GM20431 (cell line): ENCODE measurements at regions not wholly inside any gene's neighbourhood (a gene's known extent, or its start where the extent isn't known, plus 50 kb on each side); places are given as distances from the start of the nearest gene placed in this dataset.

Source experiments
- in situ Hi-C: fragments of 300-500 bp; cut with MseI, MboI; formaldehyde crosslinking; loops from one replicate; pipeline ENCODE4 v1.15.0; 2020; ENCODE audit warnings: low sequenced_read_pairs; ENCODE audit not compliant: unreplicated experiment

DNA sequence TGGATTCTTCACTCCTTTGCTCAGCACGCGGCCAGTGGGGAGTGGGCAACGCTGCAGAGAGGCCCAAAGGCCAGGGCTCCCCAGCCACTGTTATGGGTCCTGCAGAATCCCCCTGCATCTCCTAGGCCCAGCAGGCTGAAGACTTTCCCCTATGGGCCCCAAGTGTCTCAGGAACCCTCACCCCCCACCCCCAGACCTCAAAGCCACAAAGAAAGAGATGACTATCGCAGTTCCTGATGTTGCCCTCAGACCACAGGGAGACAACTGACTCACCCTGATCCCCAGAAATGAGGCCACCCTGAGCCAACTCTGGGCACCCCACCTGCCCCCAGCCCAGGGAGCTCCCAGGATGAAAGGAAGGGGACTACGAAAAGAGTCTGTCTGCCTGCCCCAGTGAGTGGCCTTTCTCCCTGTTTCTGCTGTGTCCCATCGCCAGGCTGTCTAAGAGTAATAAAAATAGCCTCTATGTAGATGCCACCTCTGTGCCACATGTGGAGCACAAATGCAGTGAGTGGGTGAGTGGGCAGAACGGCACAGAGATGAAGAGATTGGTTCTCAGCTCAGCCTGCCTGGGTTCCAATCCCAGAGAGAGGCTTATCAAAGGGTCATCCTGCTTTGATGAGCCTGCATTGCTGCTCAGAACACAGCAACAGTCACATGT lies 283.0 kb downstream of the UACA start:
- in situ Hi-C loops = loop anchor here (25.0 kb wide), 1 partner anchor 743 kb away; no protein-coding TSS in a partner anchor

GRCh38 chr15:70479785-70480184 lies 283.6 kb downstream of the UACA start:
- in situ Hi-C loops = loop anchor here (25.0 kb wide), 1 partner anchor 742 kb away; no protein-coding TSS in a partner anchor

DNA sequence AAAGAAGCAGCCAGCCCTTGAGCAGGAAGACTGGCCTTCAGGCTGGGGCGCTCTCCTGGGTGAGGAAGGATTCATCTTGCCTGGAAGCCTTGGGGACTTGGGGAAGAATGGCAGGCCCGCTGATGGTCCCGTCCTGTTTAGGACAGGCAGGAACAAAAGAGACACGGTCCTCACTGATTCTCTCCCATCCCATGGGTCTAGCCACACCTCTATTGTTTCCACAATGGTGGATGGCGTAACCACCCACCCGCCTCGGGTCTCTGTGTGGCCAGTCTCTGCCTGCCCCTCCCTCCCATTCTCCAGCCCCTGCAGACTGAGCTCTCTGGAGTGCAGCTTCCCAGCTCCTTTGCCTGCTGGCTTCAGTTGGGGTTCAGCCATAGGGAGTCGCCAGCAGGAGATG lies 284.3 kb downstream of the UACA start:
- in situ Hi-C loops = loop anchor here (25.0 kb wide), 1 partner anchor 742 kb away; no protein-coding TSS in a partner anchor

DNA sequence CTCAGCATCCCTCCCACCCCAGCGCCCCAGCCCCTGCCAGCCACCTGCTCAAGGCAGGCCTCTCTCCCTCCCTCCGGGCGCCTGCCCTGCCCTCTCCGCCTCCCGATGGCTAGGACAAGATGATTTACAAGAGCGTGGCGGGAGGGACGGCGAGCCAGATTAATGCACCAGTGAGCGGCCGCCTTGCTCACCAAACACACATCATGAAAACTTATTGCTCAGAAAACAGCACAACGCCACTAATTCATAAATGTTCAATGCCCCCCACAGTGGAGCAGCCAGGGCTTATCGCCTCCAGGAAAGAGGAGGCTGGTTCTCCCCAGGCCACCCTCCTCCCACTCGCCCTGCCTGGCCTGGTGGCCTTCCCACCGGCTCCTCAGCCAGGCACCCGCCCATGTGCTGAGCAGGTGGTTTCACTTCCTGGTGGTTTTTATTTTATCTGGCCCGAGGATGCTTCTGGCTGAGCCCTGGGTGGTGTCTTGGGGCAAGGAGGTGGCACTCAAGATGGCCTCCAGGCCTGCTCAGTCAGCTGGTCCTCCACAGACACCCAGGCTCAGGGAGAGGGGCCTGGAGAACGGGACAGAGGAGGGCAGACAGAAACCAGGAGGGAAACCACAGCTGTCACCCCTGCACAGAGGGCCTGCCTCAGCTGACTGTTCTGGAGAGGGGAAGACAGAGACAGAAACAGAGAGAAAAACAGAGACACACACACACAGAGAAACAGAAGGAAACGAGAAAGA lies 284.9 kb downstream of the UACA start:
- in situ Hi-C loops = loop anchor here (25.0 kb wide), 1 partner anchor 741 kb away; no protein-coding TSS in a partner anchor

GRCh38 chr15:70477750-70478250 lies 285.6 kb downstream of the UACA start:
- in situ Hi-C loops = loop anchor here (25.0 kb wide), 1 partner anchor 740 kb away; no protein-coding TSS in a partner anchor

GRCh38 chr15:70476441-70476840 lies 286.9 kb downstream of the UACA start:
- in situ Hi-C loops = loop anchor here (25.0 kb wide), 1 partner anchor 739 kb away; no protein-coding TSS in a partner anchor

DNA sequence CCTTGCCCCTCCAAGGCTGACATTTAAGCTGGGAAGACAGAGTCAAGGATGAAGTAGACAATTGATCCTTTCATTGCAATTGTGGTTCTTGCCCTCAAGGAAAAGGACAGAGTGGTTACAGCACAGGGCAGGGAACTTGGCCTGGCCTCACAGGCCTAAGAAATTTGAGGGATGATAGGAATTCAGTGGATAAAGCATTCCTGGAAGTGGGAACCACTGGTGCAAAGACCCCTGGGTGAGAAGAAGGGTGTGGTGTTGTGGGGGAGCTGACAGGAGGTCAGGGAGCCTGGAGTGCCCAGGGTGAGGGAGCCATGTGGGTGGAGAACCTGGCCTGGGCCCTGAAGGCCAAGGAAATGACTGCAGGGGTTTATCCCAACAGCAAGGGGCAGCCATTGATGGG lies 287.4 kb downstream of the UACA start:
- in situ Hi-C loops = loop anchor here (25.0 kb wide), 1 partner anchor 739 kb away; no protein-coding TSS in a partner anchor

- in situ Hi-C loops = loop anchor here (25.0 kb wide), 1 partner anchor 738 kb away; no protein-coding TSS in a partner anchor
These were observed 288.0 kb downstream of the UACA start for GRCh38 chr15:70475407-70475781.

DNA sequence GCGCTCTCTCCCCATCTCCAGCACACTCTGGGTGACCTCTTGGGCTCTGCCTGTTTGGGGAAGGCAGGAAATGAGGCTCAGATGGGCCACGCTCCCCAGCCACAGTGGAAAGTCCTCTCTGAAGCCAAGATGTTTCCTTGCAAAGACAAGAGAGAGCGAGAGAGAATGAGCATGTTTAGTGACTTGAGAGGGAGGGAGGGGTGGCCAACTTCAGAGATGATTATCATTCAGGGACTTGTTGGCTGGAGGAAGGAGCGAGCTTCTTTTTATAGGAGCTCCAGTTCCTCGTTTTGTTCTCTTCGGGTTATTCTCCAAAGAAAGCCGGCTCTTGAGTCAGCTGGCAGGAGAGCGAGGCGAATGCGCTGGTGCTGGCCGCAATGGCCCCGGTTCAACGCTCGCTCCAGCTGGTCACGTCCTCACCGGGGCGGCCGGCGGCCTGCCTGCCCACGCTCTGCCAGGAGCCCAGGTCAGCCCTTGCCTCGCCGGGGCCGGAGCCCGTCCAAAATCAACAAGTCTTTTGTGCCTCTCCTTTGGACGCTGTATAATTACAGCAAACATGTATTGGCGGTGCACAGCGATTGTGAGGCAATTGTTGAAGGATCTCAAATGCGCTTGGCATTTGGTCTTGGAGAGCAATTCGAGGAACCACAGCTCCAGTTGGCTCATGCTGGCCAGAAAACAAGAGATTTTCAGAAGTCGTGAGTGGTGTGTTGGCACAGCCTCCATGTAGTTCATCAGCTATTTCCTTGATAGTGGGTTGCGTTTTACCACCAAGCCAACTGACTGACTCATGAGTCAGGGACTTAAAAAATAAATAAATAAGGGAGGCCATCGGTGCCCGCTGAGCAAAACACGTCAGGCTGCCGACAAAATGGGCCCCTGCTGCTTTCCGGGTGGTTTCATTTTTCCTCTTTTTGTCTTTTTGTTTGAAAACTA lies 288.6 kb downstream of the UACA start:
- in situ Hi-C loops = loop anchor here (25.0 kb wide), 1 partner anchor 737 kb away; no protein-coding TSS in a partner anchor

DNA sequence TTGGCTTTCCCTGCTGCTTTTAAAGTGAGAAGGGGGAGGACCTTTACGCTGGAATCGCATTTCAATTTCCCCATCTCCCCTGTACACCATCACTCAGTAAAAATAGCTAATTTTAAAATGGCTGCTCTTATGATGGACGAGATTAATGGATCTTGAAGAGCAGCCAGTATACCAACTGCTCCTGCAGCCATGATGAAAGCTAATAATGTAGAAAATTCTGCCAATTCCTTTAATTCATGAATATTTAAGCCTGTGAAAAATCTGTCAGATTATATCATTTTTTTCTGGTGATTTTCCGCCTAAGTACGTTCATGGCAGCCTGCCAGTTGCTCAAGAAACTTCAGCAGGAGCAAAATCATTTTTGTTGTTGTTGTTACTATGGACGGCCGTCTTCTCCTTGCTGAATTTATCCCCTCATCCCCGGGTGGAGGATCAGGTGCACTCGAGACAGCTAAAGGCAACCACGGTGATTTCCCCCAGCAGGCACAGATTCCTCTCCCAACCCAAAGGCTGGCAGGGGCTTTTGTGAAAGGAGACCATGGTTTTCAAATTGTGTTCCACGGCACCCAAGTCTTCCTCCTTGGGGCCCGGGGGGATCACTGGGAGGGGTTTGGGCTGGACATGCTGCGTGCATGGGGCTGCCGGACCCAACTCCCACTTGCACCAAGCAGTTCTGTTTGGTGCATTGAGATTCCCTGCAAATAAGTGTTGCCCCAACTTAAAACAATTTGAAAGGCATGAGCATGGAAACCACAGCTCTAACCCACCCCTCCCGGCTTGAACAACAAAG lies 289.6 kb downstream of the UACA start:
- in situ Hi-C loops = no loop called here

DNA sequence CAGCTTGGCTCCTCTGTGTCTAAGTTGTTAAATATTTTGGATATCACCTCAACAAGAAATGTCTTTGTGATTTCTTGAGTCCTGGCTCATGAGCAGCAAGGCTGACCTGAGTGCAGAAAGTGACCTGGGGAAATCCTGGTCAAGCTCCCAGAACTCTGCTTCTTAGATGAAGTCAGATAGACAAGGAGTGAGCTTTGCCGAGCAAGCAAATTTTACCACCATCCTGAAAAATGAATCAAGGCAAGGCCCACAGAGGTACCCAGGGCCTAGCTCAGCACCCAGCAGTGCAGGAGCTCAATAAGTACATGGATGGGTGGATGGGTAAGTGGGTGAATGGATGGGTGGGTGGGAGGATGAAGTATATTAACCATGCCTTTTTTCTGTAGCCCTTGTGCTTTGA lies 291.8 kb downstream of the UACA start:
- in situ Hi-C loops = no loop called here

DNA sequence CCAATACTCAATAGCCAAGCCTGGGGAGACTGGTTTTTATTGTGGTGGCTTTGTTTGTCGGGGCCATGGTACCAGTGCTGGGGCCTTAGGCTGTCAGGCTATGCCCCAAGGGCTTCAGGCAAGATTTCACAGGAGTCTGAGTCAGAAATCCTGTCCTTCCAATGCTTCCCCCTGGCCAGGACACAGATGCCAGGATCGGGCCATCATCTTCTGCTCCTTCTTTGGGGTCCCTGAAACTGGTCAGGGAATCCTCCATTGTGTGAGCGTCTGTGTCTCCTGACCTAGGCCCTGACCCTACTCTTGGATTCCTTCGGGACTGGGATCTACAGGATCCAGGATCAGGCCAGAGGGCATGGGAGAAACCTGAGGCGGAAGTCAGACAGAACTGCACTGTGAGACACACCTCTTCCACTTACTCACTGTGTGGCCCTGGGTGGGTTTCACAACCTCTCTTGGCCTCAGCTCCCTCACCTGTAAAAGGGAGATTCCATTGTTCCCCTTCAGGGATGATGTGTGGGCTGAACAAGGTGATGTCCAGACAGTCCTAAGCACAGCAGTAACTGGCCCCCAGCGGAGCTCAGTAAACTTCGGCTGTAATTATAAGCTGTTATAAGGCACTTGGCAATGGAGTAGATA lies 292.7 kb downstream of the UACA start:
- in situ Hi-C loops = no loop called here

GRCh38 chr15:70469651-70470555 lies 293.5 kb downstream of the UACA start:
- in situ Hi-C loops = no loop called here

DNA sequence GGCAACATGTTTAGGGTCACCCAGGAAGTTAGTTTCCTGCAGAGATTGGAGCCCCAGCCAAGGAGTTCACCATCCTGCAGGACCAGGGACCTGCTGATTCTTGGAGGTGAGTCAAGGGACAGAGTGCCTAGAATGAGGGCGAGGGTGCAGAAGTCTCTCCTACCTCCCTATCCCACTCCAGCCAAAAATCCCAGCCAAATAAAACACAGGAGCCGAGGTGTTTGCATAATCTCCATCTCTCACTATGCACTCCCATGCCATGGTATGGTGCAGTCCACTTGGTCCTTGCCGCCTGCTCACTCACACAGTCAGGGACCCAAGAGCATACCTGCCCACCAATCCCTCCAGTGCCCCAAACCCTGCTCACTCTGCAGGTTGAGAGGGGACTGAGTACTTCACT lies 294.2 kb downstream of the UACA start:
- in situ Hi-C loops = no loop called here

DNA sequence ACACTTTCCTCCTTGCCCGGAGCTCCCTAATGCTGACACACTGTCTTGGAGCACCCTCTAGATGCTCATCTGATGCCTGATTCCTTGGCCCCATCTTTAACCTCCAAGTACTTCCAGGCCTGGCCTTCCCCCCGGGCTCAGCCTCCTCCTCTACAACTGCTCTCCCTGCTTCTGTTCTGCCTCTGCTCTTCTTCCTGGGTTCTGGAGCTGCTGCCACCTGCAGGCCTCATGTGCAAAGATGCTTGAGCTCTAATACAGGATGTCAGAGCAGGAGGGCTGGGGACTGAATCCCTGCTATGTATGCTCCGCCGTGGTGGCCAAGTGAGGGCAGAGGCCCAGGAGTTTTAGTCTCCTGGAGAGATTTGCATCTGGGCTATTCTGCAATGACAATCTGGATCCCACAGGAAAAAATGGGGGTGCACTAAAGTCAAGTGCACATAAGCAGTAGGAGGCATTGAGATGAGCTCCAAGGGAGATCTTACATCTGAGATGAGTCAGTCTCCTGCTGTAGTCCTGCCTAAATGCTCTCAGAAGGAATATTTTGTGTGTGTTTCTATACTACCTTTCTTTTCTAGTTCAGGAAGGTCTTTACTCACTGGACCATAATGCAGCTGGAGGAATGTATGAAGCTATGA lies 296.3 kb downstream of the UACA start:
- in situ Hi-C loops = no loop called here

DNA sequence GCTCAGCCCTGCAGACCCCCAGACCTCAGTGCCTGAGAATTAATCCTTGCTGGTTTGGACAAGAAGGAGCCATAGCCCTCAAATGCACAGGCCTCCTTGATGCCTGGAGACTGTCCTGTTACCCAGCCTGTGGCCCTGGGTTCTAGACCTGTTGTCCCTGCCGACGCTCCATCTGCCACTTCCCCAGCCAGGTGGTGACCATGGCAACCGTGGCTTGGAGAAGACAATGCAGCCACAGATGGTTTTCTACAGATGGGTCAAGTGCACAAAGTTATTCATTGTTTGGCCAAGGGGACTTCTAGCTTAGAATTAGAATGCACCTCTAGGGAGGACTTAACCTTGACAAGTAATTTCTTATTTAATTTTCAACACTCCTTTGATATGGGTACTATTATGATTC lies 297.1 kb downstream of the UACA start:
- in situ Hi-C loops = no loop called here

- in situ Hi-C loops = no loop called here
These were observed 297.5 kb downstream of the UACA start for GRCh38 chr15:70465812-70466211.
